ENCODE measurements at regions not wholly inside any gene's neighbourhood (a gene's known extent, or its start where the extent isn't known, plus 50 kb on each side); places are given as distances from the start of the nearest gene placed in this dataset.
A peak's percentile ranks its signal among the peaks of the same experiment; 100 is the strongest.

GRCh38 chr18:39841482-39842365 lies 2113.3 kb upstream of the PIK3C3 start:
- WGBS, 3 donors, result 1 to 3% (median 1%) methylated on average over 45 to 47 of the region's 47 CpGs
- Histone ChIP-seq H3K4me3 (peak overlapping the region; percentile 18), H3K36me3 (no peaks in the 10 kb centered on the region), H3K27me3 (no peaks in the 10 kb centered on the region), H3K9me3 (no peaks in the 10 kb centered on the region), H3K27ac (no peak overlapping the region), H3K4me1 (ENCODE audit: insufficient read depth) (no peaks in the 10 kb centered on the region)
- peak; percentile 10 to 56 (median 45) for DNase-seq
- intact Hi-C loops (cut with DNase I), result no loop called here
- TF ChIP-seq EP300 (IDR thresholded peaks at IDR 0.05), result no peak
- TF ChIP-seq, protein P1, sequence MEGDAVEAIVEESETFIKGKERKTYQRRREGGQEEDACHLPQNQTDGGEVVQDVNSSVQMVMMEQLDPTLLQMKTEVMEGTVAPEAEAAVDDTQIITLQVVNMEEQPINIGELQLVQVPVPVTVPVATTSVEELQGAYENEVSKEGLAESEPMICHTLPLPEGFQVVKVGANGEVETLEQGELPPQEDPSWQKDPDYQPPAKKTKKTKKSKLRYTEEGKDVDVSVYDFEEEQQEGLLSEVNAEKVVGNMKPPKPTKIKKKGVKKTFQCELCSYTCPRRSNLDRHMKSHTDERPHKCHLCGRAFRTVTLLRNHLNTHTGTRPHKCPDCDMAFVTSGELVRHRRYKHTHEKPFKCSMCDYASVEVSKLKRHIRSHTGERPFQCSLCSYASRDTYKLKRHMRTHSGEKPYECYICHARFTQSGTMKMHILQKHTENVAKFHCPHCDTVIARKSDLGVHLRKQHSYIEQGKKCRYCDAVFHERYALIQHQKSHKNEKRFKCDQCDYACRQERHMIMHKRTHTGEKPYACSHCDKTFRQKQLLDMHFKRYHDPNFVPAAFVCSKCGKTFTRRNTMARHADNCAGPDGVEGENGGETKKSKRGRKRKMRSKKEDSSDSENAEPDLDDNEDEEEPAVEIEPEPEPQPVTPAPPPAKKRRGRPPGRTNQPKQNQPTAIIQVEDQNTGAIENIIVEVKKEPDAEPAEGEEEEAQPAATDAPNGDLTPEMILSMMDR (IDR thresholded peaks at IDR 0.05), result peak in 1 of 3 donors; percentile 19

DNA sequence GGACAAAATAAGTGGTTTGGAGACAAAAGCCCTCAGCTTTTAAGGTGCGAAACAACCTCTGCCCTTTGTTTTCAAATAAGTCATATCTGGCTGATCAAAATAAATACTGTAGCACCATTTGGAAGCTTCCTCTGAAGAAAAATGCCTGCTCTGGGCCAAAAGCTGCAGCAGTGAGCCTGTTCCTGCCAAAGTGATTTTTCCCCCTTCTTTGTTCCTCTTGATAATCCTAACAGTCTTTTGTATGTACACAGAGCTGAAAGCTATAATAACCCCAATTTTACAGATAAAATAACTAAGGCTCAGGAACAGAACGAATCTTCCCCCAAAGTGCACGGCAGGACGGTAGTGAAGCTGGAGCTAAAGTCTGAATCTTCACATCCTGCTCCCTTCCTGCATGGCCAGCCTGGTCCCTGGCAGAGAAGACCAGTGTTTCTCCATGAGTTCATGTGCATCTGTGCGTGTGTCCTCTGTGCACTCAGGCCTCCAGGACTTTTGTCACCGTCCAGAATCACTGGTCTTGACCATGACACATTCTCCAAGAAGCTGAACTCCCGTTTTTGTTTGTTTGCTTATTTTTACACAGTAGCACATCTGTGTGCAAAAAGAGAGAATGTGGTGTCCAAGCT lies 2114.1 kb upstream of the PIK3C3 start:
- WGBS, 3 donors, result 24 to 25% (median 25%) methylated on average over 7 of the region's 7 CpGs

DNA sequence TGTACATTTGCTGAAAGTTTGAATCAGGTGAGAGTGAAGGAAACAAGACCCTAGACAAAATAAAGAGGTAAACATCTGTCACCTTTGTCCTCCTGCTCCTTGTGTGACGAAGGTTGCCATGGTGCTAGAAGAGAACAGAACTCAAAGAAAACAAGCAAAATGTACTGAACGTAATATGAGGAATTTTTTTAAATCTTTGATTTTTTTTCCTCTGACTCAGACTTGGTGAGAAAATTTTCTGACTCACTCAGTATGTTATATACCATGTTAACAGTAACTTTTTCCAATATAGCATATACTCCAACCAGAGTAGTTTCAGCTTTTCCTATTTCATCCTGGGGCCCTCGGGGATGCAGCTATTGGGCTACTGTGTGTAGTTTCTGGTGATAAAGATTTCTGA lies 2114.6 kb upstream of the PIK3C3 start:
- H3K36me3 ChIP-seq, result no peaks in the 10 kb centered on the region
- H3K4me1 ChIP-seq (ENCODE audit: insufficient read depth), result no peaks in the 10 kb centered on the region
- H3K27me3 ChIP-seq, result no peaks in the 10 kb centered on the region
- no peaks in the 10 kb centered on the region for H3K9me3 ChIP-seq
- DNase-seq, result peak in 1 of 5 donors; percentile 30
- WGBS, 3 donors, result 36 to 50% (median 46%) methylated on average over 3 of the region's 3 CpGs
- H3K4me3 ChIP-seq, result no peak overlapping the region
- no peak for TF ChIP-seq EP300 (IDR thresholded peaks at IDR 0.05)
- TF ChIP-seq, protein P1 (IDR thresholded peaks at IDR 0.05), result no peak
- no peak for TF ChIP-seq POLR2A (IDR thresholded peaks at IDR 0.05)
- intact Hi-C loops (cut with DNase I), result no loop called here
- no peak overlapping the region for H3K27ac ChIP-seq

More for the DNA sequence above, 2114.1 kb upstream of the PIK3C3 start:
- Histone ChIP-seq H3K36me3 (no peaks in the 10 kb centered on the region), H3K4me3 (no peak overlapping the region), H3K27me3 (no peaks in the 10 kb centered on the region), H3K4me1 (ENCODE audit: insufficient read depth) (no peaks in the 10 kb centered on the region), H3K27ac (no peak overlapping the region), H3K9me3 (no peaks in the 10 kb centered on the region)
- TF ChIP-seq POLR2A (IDR thresholded peaks at IDR 0.05) (no peak), EP300 (IDR thresholded peaks at IDR 0.05) (no peak)
- TF ChIP-seq, protein P1 (IDR thresholded peaks at IDR 0.05), result no peak
- intact Hi-C loops (cut with DNase I), result no loop called here
- no peak for DNase-seq

DNA sequence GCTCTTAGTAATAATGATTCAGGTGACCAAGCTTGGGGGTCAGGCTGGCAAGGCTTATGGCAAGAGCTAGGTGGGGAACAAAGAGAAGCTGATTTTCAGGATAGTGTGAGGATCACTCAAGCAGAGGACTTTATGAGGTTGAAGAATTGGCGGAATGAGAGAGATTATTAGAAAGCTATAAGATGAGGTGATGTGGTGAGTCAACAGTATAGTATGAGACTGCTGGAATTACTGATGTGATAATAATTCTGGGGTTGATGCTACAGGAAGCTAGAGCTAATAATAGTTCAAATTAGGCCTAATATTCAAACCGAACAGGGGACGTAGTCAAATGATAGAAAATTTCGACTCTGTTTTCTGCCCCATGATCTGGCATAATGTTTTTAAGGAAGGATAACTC lies 2115.3 kb upstream of the PIK3C3 start:
- intact Hi-C loops (cut with DNase I), result no loop called here
- no peak for DNase-seq
- H3K27me3 ChIP-seq, result no peaks in the 10 kb centered on the region
- no peak overlapping the region for H3K27ac ChIP-seq
- H3K4me3 ChIP-seq, result no peak overlapping the region
- 91 to 94% (median 91%) methylated on average over 4 of the region's 4 CpGs for WGBS, 3 donors
- no peaks in the 10 kb centered on the region for H3K9me3 ChIP-seq
- H3K4me1 ChIP-seq (ENCODE audit: insufficient read depth), result no peaks in the 10 kb centered on the region
- no peaks in the 10 kb centered on the region for H3K36me3 ChIP-seq
- no peak for TF ChIP-seq POLR2A (IDR thresholded peaks at IDR 0.05)
- no peak for TF ChIP-seq EP300 (IDR thresholded peaks at IDR 0.05)
- TF ChIP-seq, protein P1 (IDR thresholded peaks at IDR 0.05), result no peak

All from ovary (tissue), 7 donors.